HG03469 (cell line): ENCODE measurements at regions not wholly inside any gene's neighbourhood (a gene's known extent, or its start where the extent isn't known, plus 50 kb on each side); places are given as distances from the start of the nearest gene placed in this dataset.
A peak's percentile ranks its signal among the peaks of the same experiment; 100 is the strongest.
"Not testable (repeated sequence)": the region's sequence is repeated elsewhere in the genome, so short reads cannot be mapped to it uniquely, and the experiment has no call there.

Experiments used
- ATAC-seq: cut with Tn5 transposase; IDR thresholded peaks from one replicate; pipeline ENCODE4 v1.9.1; 2021; ENCODE audit warnings: mild to moderate bottlenecking, moderate library complexity, moderate number of reproducible peaks; ENCODE audit not compliant: unreplicated experiment

DNA sequence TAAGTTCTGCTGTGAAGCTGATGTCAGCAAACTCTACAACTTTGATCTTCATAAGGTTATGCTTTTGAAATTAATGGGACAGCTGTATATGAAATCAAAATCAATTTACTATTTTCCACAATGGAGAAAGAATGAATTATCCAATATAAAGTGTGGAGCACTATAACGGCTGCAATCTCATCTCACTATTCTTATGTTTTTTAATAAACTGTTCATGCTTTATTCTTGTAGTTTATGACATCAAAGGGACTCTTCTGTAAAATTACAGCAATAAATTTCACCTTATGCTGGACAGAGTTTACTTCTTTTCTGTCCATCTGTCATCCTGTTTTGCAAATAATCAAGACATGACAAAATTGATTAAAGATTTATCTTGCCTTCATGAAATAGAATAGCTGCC, 192.5 kb downstream of the TECRL start:
- no peak for ATAC-seq

DNA sequence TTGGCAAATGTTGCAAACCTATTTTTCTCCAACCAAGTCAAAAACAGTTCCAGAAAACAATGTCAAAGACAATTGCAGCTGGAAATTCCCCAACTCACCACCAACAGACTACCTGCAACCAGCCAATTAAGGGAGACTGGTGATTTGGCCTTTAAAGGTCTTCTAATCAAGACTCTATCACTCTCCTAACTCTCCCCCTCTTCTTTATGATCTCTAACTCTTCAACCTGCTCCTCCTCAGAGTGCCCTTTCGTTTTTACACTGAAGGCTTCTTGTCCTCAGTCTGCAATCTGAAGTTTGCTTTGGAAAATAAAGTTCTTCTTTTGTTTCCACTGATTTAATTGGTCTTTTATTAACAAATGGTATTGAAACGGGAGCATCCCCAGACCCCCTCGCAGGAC, 203.9 kb downstream of the TECRL start:
- no peak for ATAC-seq

DNA sequence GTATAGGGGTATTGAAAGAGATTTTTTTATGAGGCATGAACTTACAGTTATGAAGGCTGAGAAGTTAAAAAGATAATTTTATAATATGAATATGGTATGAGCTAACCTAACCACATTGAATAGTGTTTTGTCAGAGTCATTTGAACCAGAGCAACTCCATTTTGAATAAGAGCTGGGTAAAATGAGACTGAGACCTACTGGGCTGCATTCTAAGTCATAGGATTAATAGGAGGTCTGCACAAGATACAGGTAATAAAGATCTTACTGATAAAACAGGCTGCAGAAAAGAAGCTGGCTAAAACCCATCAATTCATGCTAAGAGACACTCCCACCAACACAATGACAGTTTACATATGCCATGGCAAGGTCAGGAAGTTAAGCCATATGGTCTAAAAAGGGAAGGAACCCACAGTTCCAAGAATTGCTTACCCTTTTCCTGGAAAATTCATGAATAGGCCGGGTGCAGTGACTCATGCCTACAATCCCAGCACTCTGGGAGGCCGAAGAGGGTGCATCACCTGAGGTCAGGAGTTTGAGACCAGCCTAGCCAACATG, 209.2 kb downstream of the TECRL start:
- ATAC-seq, result no peak

DNA sequence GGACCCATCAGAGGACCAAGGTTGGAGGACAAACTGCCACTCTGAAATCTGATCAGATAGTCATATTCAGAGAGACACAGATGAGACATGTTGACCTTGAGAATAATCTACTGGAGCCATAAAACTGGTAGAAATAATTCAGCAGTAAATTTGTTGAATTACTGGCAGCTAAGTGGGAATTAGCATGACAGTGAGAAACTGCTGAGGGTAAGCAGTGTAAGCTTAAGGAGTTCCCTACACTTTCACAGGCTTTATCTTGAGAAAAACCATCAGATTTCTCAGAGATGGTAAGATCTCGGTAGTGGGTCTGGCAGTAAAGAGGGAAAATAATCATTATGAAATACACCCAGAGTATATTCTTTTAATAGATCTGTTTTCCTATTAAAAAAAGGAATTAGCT, 213.7 kb downstream of the TECRL start:
- no peak for ATAC-seq

DNA sequence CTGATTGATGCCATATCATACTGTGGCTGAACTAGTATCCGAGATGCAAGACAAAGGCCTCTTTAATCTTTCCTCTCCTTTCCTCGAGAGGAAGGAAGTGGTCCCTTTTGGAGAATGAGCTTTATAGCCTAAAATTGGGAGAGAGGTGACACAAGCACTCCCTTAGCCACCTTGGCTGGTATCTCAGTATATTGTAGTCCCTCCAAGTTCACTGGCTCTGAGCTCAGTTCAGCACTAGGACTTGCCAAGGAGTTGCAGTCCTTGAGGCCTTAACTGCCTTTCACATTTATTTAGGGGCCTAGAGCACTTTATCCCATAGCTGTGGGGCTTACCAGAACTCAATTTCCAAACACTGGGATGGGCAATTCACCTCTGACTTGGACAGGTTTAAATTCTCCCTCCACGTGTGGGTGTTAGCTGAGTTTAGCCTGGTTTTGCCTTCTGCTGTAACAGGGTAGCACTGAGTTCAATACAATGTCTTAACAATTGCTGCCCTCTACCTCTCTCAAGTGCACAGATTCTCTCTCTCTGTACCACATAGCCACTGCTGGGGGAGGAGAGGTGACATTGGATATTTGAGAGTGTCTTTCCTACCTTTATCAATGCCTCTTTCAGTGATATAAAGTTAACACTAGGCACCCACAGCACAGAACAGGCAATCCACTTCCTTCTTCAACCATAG, 216.4 kb downstream of the TECRL start:
- ATAC-seq, result no peak

DNA sequence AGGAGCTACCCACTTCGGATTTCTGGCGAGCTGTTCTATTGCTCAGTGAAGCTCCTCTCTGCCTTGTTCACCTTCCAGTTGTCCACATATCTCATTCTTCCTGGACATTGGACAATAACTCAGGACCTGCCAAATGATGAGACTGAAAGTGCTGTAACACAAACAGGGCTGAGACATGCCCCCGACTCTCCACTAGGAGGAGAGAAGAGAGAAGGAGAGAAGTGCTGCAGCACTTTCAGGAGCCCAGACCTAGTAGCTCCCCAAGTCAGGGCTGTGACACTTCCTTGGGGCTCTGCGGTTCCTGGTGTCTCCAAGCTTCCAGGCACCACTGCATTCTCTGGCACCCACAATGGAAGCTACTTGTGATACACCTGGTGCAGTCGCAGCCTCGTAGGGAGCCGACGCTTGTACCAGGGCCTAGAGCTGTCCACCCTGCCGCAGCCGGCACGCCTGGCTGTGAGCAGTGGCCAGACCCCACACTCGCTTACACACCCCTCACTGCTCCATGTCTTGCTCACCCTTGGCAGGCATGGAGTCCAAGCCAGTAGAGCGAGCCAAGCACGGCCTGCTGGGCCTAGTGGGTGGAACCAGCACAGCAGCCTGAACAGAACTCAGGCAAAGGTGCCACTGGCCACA, 234.9 kb downstream of the TECRL start:
- ATAC-seq, result no peak

DNA sequence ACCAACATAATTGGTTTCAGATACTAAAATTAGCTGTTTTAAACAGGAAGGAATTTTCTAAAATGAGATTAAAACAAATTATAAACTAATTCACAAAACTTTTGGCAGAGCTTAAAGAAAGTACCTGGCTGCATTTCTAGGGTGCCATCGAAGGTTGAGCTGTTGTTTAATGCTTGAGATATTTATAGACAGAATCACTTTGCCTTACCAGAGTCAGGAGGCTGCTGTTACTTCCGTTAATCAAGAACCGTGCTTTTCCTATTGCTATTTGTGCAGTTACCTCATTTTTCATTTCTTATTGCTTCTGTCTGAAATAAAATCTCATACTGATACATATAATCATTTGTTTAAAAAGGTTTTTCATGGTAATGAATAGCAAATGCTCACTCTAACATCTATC, 242.9 kb downstream of the TECRL start:
- ATAC-seq, result no peak

DNA sequence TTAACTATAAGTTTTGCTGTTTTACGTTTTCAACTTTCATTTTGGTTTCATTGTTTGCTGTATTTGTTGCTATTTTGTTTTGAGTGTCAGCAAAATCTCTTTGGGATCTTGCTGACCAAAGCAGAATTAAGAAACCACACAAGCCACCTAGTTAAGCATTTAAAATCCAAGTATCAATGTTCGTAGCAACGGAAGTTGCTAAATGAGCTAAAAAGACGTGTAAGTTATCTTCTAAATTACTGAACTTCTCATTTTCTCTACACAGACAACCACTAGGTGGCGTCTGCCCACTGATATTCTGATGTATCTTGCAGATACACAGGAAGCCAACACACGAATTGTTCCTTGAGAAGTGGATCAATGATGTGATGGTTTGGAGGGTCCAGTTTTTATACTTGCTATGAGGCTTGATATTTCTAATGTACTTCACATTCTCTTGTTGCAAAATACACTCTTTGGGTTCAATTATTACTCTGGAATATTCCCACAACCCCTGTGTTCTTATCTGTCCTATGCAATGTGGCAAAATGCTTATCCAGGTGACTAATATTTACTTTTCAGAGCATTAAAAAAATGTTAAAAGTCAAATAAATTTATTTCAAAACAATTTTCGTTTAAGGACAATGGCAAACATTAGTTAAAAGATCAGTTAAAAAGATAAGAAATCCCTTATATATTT, 250.5 kb downstream of the TECRL start:
- ATAC-seq, result peak; percentile 77

DNA sequence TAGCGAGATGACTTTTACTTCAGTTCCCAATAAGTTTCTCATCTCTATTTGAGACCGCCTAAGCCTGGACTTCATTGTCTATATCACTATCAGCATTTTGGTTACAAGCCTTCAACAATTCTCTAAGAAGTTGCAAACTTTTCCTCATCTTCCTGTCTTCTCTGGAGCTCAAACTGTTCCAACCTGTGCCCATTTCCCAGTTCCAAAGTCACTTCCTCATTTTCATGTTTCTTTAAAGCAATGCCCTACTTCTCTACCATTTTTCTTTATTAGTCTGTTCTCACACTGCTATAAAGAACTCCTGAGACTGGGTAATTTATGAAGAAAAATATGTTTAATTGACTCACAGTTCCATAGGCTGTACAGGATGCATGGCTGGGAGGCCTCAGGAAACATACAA, 251.9 kb downstream of the TECRL start:
- ATAC-seq, result no peak

DNA sequence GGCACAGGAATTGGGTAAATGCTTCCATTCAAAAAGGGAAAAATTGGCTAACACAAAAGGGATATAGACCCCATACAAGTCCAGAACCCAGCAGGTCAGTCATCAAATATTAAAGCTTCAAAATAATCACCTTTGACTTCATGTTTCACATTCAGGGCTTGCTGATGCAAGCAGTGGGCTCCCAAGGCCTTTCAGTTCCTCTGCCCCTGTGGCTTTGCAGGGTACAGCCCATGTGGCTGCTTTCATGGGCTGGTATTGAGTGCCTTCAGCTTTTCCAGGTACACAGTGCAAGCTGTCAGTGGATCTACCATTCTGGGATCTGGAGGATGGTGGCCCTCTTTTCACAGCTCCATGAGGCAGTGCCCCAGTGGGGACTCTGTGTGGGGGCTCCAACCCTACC, 253.0 kb downstream of the TECRL start:
- ATAC-seq, result no peak

DNA sequence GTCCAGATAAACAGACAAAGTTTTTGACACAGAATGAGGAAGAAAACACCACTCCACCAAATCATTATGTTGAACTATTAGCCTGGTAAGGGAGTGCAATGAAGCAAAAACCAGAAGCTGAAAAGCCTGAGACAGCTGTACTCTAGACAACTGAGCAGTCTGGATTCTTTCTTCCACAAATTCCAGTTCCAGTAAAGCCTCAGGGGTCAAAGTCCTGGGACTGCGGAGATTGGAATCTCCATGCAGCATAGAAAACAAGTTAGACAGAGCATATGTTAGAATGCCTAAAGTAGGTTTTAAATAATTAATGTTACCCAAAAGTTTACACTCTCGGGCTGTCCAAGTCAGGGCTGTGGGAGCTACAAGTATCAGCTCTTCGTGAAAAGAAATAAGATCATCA, 263.2 kb downstream of the TECRL start:
- ATAC-seq, result no peak

DNA sequence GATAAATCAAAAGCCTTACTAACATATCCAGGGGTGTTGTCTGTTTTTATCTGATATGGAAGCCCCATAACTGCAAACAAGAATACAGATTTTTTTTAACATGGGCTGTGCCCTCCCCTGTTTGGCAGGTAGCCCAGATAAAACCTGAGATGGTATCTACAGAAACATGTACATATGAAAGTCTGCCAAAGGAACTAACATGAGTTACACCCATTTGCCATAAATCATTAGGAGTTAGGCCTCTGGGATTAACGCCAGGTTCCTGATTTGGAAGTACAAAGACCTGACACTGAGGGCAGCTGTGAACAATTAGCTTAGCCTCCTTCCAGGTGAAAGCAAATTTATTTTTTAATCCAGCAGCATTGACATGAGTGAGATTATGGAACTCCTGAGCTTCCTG, 264.3 kb downstream of the TECRL start:
- ATAC-seq, result no peak

DNA sequence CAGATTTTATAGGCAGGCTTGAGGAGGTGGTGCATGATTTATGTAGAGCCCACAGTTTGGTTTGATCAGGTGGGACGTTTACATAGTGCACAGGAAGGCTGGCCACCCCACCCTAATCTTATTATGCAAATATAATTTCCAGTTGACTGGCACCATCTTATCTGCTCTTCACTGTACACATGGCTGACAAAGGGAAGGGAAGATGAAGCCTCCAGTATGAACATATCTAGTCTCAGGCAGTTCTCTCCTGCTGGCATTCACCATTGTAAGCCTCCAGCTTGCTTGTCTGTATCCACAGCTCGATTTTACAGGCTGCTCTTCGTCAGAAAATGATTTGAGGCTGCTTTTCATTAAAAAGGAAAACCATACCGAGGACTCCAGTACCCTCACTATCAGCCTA, 278.3 kb downstream of the TECRL start:
- ATAC-seq, result no peak

DNA sequence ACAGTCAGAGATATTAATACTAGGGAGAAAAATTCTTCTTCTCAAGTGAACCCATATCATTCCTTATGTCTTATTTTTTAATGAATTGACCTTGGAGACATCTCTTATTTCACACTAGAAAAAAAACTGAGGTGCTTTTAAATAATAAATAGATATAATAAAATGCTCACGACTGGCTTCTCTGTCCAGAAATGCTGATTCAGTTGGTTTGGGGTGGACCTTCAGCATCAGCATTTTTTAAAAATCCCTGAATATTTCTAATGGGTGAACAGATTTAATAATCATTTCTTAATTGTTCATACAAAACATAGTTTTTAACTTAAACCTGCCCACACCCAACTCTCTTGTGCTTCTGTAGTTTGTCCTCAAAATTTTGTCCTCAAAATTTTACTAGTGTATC, 283.9 kb downstream of the TECRL start:
- no peak for ATAC-seq

DNA sequence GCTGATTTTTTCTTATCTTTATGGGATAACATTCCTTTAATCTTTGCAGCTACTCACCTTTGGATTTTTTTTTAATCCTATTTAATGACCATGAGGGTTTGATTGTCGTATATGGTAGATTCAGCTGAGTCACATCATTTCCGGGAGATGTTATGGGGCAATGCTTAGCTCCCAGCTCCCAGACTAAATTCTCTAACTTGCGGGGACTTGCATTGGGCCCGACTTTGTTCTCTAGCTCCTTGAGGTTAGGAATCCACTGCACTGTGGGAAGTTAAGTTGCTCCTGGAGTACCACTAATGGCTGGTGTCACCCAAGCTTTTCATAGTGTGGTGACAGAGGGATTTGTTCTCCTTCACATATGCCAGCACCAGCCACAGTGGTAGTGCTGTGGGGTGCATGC, 287.4 kb downstream of the TECRL start:
- ATAC-seq, result no peak

DNA sequence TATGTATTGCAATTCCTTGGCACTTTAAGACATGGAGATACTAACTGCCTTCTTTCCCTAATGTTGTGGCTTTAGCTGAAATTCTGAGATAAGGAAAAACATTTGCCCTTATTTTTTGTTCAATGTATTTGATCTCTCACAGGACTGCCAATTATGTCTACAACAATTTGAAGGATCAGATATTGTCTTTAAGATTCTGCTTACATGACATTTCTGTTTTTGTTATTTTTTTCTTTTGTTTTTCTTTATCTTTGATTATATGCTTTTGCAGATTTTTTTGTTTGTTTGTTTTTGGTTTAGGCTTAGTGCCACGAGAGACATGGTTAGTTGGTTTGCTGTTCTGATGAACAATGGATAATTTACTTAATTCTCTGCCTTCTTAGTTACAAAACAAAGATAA, 303.3 kb downstream of the TECRL start:
- ATAC-seq, result no peak

DNA sequence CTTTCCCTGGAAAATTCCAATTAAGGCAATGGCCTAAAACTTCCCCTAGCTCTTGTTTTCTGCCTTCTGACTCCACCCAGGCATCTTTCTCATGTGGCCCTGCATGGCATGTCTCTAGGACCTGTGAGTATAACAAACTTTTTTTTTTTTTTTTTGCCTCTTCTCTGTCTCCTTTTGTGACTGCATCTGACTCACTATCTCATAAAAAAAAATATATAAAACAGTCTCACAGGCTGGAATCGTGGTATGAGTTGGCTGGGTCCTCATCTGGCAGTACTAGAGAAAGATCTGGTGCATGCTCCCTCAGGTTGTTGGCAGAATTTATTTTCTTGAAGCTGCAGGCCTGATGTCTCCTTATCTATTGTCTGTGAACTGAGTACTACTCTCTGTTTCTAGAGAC, 313.9 kb downstream of the TECRL start:
- no peak for ATAC-seq

DNA sequence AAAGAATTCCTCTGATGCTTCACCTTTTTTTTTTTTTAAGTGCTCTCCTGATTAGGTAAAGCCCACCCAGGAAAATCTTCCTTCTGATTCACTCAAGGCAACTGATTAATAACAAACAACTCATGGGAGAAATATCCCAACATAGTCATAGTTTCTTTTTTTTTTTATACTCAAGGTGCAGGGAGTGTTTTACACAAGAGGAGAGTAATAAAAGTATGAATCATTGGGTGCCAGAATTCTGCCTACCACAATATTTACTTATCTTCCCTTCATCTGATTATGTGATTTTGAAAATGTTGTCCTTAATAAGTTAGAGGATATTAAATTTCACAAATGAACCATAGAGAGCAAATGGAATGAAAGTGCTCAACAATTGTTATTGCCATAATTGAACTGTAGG, 329.9 kb downstream of the TECRL start:
- ATAC-seq, result no peak

DNA sequence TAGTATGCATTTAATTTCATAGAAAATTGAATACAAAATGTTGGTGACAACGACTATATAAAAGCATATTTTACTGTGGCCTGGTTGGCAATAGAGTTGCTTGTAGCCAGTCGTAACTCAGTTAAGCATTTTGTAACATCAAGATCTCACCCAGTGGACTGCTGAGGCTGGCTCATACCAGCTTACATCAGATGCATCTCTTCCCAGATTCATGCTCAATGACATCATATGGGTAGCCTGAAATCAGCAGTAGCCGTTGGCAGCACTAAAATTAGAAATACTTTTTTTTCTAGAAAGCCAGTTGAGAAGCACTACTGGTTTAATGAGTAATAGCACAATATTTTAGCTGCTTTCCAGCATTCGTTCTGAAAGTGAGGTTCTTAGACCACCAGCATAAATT, 341.2 kb downstream of the TECRL start:
- no peak for ATAC-seq

DNA sequence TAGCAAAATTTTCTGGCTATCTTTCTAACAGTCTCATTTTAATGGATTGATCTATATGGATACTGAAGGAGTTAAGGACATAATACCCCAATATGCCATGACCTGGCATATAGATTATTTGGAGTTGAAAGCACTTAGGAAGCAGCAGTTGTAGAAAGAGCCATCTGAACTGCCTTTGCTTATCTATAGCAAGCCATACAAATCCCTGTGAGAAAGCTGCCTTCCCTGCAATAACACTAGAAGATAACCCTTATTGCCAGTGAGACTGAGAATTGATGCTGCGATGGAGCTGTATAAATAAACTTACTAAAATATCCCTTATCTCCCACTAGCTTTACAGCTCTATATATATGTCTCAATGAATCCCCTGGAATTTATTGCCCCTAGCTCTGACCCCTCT, 346.3 kb downstream of the TECRL start:
- ATAC-seq, result no peak

DNA sequence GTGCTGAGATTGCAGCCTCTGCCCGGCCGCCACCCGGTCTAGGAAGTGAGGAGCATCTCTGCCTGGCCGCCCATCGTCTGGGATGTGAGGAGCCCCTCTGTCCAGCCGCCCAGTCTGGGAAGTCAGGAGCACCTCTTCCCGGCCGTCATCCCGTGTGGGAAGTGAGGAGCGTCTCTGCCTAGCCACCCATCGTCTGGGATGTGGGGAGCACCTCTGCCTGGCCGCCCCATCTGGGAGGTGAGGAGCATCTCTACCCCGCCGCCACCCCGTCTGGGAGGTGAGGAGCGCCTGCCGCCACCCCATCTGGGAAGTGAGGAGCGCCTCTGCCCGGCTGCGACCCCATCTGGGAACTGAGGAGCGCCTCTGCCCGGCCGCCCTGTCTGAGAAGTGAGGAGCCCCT, 372.2 kb downstream of the TECRL start:
- not testable (repeated sequence) for ATAC-seq

DNA sequence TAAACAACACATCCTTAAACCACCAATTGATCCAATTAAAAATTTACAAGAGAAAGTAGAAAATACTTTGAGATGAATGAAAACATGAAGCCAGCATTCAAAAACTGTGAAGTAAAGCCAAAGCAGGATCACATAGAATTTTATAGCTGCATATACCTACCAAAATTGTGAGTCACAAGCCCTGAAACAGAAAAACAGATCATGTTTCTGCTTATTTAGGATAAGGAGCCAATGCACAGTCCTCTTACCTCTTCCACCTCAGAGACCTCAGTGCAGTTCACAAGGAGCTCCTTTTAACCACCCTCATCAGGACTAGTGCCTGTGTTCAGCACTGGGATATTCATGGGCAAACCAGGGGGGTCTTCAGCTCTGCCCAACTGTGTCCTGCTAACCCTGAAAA, 386.7 kb downstream of the TECRL start:
- no peak for ATAC-seq
